Ishikawa (cell line): ENCODE measurements at regions not wholly inside any gene's neighbourhood (a gene's known extent, or its start where the extent isn't known, plus 50 kb on each side); places are given as distances from the start of the nearest gene placed in this dataset.

Source experiments
- CEBPB ChIP-seq: IDR thresholded peaks from 2 replicates; pipeline ENCODE4 v1.6.1; 2012
- CREB1 ChIP-seq: IDR thresholded peaks from 2 replicates; pipeline ENCODE4 v1.6.1; 2012; ENCODE audit warnings: low read depth
- EGR1 ChIP-seq: IDR thresholded peaks from 2 replicates; pipeline ENCODE4 v1.6.1; 2012
- EP300 ChIP-seq: IDR thresholded peaks from 2 replicates; pipeline ENCODE4 v1.6.1; 2012; ENCODE audit warnings: borderline replicate concordance
- FOXM1 ChIP-seq: IDR thresholded peaks from 2 replicates; pipeline ENCODE4 v1.6.1; 2012; ENCODE audit warnings: low read depth, borderline replicate concordance
- RAD21 ChIP-seq: IDR thresholded peaks from 2 replicates; pipeline ENCODE4 v1.6.1; 2012; ENCODE audit warnings: low read depth
- TAF1 ChIP-seq: IDR thresholded peaks from 2 replicates; pipeline ENCODE4 v1.6.1; 2012; ENCODE audit warnings: low read depth, mild to moderate bottlenecking
- TCF12 ChIP-seq: IDR thresholded peaks from 2 replicates; pipeline ENCODE4 v1.6.1; 2012; ENCODE audit warnings: low read depth
- TEAD4 ChIP-seq: IDR thresholded peaks from 2 replicates; pipeline ENCODE4 v1.6.1; 2012
- YY1 ChIP-seq: IDR thresholded peaks from 2 replicates; pipeline ENCODE4 v1.6.1; 2012; ENCODE audit warnings: low read depth
- ZBTB7A ChIP-seq: IDR thresholded peaks from 2 replicates; pipeline ENCODE4 v1.6.1; 2012; ENCODE audit warnings: low read depth
- TF ChIP-seq, protein P1 (sequence below): IDR thresholded peaks from 2 replicates; pipeline ENCODE4 v1.6.1; 2012; ENCODE audit warnings: low read depth, mild to moderate bottlenecking
- TF ChIP-seq, protein P2 (sequence below): IDR thresholded peaks from 2 replicates; pipeline ENCODE4 v1.6.1; 2012
- TF ChIP-seq, protein P3 (sequence below): IDR thresholded peaks from 2 replicates; pipeline ENCODE4 v1.6.1; 2012

DNA sequence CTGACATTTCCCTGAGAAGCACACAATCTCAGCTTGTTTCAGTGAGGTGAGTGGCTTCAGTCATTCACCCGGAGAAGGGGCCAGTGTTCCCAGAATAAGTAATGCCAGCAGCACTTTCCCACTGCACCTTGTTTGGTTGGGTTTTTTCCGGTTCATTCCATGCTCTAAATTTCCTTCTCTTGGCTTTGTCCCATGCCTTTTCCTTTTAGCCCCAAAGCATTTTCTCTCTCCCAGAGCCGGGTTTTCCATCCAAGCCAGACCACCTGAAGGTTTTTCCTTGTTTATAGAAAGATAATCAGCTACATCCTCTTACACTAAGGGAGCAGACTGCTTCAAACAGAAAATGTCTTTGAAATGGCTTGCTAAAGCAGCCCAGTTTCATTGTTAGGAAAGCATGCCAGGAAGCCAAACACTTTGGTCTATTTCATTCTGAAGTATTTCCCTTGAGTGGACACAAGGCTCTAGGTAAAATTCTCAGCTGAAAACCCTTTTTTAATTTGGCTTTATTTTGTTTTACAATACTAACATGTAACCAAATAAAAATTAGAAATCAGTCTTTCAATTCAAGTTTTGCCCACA is 501.6 kb downstream of the DTWD2 start:
- TF ChIP-seq, protein P1, sequence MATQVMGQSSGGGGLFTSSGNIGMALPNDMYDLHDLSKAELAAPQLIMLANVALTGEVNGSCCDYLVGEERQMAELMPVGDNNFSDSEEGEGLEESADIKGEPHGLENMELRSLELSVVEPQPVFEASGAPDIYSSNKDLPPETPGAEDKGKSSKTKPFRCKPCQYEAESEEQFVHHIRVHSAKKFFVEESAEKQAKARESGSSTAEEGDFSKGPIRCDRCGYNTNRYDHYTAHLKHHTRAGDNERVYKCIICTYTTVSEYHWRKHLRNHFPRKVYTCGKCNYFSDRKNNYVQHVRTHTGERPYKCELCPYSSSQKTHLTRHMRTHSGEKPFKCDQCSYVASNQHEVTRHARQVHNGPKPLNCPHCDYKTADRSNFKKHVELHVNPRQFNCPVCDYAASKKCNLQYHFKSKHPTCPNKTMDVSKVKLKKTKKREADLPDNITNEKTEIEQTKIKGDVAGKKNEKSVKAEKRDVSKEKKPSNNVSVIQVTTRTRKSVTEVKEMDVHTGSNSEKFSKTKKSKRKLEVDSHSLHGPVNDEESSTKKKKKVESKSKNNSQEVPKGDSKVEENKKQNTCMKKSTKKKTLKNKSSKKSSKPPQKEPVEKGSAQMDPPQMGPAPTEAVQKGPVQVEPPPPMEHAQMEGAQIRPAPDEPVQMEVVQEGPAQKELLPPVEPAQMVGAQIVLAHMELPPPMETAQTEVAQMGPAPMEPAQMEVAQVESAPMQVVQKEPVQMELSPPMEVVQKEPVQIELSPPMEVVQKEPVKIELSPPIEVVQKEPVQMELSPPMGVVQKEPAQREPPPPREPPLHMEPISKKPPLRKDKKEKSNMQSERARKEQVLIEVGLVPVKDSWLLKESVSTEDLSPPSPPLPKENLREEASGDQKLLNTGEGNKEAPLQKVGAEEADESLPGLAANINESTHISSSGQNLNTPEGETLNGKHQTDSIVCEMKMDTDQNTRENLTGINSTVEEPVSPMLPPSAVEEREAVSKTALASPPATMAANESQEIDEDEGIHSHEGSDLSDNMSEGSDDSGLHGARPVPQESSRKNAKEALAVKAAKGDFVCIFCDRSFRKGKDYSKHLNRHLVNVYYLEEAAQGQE, result no peak
- no peak for TF ChIP-seq CEBPB

DNA sequence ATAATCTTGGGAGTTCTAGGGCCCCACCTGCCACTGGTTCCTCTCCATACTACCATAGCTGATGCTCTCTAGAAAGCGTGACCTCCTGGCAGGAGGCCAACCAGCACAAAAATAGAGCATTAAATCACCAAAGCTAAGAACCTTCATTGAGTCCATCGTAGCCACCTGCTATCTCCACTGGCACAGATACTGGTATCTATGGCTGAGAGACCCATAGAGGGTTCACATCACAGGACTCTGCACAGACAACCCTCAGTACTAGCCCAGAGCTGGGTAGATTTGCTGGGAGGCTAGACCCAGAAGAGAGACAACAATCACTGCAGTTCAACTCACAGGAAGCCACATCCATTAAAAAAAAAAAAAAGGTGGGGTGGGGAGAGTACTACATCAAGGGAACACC is 509.1 kb downstream of the DTWD2 start:
- TF ChIP-seq EP300, result no peak
- TF ChIP-seq, protein P2, sequence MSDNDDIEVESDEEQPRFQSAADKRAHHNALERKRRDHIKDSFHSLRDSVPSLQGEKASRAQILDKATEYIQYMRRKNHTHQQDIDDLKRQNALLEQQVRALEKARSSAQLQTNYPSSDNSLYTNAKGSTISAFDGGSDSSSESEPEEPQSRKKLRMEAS, result no peak
- TF ChIP-seq FOXM1, result no peak
- TF ChIP-seq, protein P1, result no peak
- no peak for TF ChIP-seq ZBTB7A
- TF ChIP-seq TEAD4, result no peak

DNA sequence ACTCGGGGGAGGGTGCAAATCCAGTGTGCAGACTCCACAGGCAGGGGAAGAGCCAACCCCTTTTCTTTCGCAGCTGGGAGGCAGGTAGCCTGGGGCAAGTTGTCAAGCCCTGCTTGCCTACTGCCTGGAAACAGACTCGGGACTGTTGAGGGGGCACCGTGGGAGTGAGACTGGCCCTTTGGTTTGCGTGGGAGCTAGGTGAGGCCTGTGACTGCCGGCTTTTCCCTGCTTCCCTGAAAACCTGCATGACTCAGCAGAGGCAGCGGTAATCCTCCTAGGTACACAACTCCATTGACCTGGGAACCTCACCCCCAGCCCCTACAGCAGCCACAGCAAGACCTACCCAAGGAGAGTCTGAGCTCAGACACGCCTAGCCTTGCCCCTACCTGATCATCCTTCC is 509.5 kb downstream of the DTWD2 start:
- TF ChIP-seq TAF1, result no peak
- TF ChIP-seq, protein P3, sequence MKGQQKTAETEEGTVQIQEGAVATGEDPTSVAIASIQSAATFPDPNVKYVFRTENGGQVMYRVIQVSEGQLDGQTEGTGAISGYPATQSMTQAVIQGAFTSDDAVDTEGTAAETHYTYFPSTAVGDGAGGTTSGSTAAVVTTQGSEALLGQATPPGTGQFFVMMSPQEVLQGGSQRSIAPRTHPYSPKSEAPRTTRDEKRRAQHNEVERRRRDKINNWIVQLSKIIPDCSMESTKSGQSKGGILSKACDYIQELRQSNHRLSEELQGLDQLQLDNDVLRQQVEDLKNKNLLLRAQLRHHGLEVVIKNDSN, result no peak
- no peak for TF ChIP-seq FOXM1
- no peak for TF ChIP-seq YY1
- no peak for TF ChIP-seq TEAD4
- TF ChIP-seq EP300, result no peak
- TF ChIP-seq, protein P1, result no peak
- TF ChIP-seq CREB1, result no peak
- no peak for TF ChIP-seq TCF12
- no peak for TF ChIP-seq RAD21
- TF ChIP-seq CEBPB, result no peak
- no peak for TF ChIP-seq ZBTB7A
- TF ChIP-seq, protein P2, result no peak

DNA sequence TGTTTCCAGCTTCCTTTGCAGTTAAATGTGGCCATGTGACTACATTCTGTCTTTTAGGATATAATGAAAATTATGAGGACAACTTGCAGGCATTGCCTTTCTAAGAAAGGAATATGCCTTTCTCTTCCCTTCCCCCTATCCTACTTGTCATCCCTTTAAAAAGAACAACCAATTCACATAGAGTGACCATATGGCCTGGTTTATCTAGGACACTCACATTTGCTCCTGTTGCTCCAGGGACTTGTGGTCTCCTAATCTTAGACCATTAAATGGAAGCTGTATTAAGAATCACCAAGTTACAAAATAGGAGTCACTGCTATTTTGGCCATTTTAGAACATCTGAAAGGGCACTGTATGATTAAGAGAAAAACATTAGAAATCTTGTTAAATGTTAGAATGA is 520.3 kb downstream of the DTWD2 start:
- no peak for TF ChIP-seq EGR1
- TF ChIP-seq, protein P2, result no peak
- TF ChIP-seq EP300, result no peak
- TF ChIP-seq TEAD4, result no peak
- no peak for TF ChIP-seq FOXM1
- TF ChIP-seq CREB1, result no peak
- TF ChIP-seq RAD21, result no peak
- TF ChIP-seq, protein P3, result no peak
- no peak for TF ChIP-seq CEBPB
- no peak for TF ChIP-seq ZBTB7A
- no peak for TF ChIP-seq TAF1
- TF ChIP-seq, protein P1, result no peak
